ENCODE measurements at regions not wholly inside any gene's neighbourhood (a gene's known extent, or its start where the extent isn't known, plus 50 kb on each side); places are given as distances from the start of the nearest gene placed in this dataset.

- DNase-seq (no peak), ATAC-seq (ENCODE audit: low read depth) (no peak)
- Histone ChIP-seq H3K4me1 (ENCODE audit: control insufficient read depth, insufficient read depth, low read length) (no peaks in the 10 kb centered on the region), H4K91ac (ENCODE audit: insufficient read depth, low read depth, low read length) (no peak overlapping the region), H3K4me2 (ENCODE audit: low read depth, low read length) (no peak overlapping the region), H2AK5ac (ENCODE audit: low read depth, low read length) (no peak overlapping the region), H4K8ac (ENCODE audit: low read depth in 2 of 2, low read length in 2 of 2) (no peak overlapping the region), H3K14ac (replicated peaks; ENCODE audit: low read depth, low read length) (no peak overlapping the region), H3K79me1 (ENCODE audit: low read depth in 1 of 2, low read length in 2 of 2) (no peaks in the 10 kb centered on the region), H3K18ac (ENCODE audit: low read depth, low read length) (no peak overlapping the region), H3K23ac (ENCODE audit: low read depth, low read length) (no peak overlapping the region), H3K9me3 (ENCODE audit: control insufficient read depth, insufficient read depth, low read length) (peaks cover 5% of the 10 kb centered on the region), H3K36me3 (ENCODE audit: control insufficient read depth, insufficient read depth, low read length) (no peaks in the 10 kb centered on the region), H2BK15ac (ENCODE audit: low read depth, low read length) (no peak overlapping the region), H2BK20ac (ENCODE audit: low read depth, low read length) (no peak overlapping the region), H2BK120ac (ENCODE audit: low read depth, low read length) (no peak overlapping the region), H3K4ac (ENCODE audit: low read depth, low read length) (no peak overlapping the region), H2AK9ac (replicated peaks; ENCODE audit: low read depth, low read length, poor library complexity) (no peak overlapping the region), H3K9ac (ENCODE audit: low read depth, low read length) (no peak overlapping the region), H3K9me1 (ENCODE audit: insufficient read depth, low read length) (no peaks in the 10 kb centered on the region), H3K27ac (ENCODE audit: insufficient read depth, low read length) (no peak overlapping the region), H2BK5ac (ENCODE audit: low read depth, low read length, poor library complexity, severe bottlenecking) (no peak overlapping the region), H3K4me3 (ENCODE audit: insufficient read depth, low read depth, low read length) (no peak overlapping the region), H4K5ac (ENCODE audit: low read depth, low read length) (no peak overlapping the region), H3K56ac (ENCODE audit: extremely low read depth, insufficient read depth, low read length) (no peak overlapping the region), H3K27me3 (ENCODE audit: control insufficient read depth, insufficient read depth, low read length) (peaks cover 2% of the 10 kb centered on the region; the same call in 1 of the 2 replicates), H2AFZ (replicated peaks; ENCODE audit: low read length, poor library complexity) (no peak overlapping the region), H4K20me1 (ENCODE audit: insufficient read depth, low read length) (no peaks in the 10 kb centered on the region)
- no CpG with 5 or more reads among the region's 3 CpGs for WGBS, 2 experiments (ENCODE audit: extremely low coverage in 2 of 2, insufficient read length in 1 of 2)
- intact Hi-C loops (cut with micrococcal nuclease) (no loop called here), dilution Hi-C loops (cut with HindIII; ENCODE audit: low sequenced_read_pairs, unreplicated experiment) (no loop called here), in situ Hi-C loops (cut with MboI; ENCODE audit: low sequenced_read_pairs) (no loop called here)
- no peak for TF ChIP-seq NFE2L2 (IDR thresholded peaks at IDR 0.05; ENCODE audit: low read depth, low read length)
- TF ChIP-seq CHD1 (IDR thresholded peaks at IDR 0.05; ENCODE audit: low read depth, low read length) = no peak
- BruUV-seq (replicated peaks) = no TSS peak
- ChIA-PET CTCF (no interaction called here), POLR2A (ENCODE audit: unreplicated experiment) (no interaction called here)
These were observed 54.8 kb upstream of the GPBP1 start for GRCh38 chr5:57119031-57119430.

All from IMR-90 (cell line).